ENCODE measurements at regions not wholly inside any gene's neighbourhood (a gene's known extent, or its start where the extent isn't known, plus 50 kb on each side); places are given as distances from the start of the nearest gene placed in this dataset.

GRCh38 chr22:26762503-26763472 lies 105.4 kb downstream of the MIAT start:
- TF ChIP-seq POLR2AphosphoS5 (IDR thresholded peaks at IDR 0.05; ENCODE audit: low read depth, low read length) (no peak), REST (IDR thresholded peaks at IDR 0.05; ENCODE audit: insufficient read depth in 1 of 2, low read depth in 2 of 2, low read length in 2 of 2) (no peak), TAF1 (IDR thresholded peaks at IDR 0.05; ENCODE audit: borderline replicate concordance, insufficient read depth, low read length) (no peak), FOXP2 (optimal IDR thresholded peaks at IDR 0.05; ENCODE audit: borderline replicate concordance, extremely low read depth, extremely low read length, insufficient read depth) (no peak)

Data from PFSK-1 (cell line).